ENCODE measurements at regions not wholly inside any gene's neighbourhood (a gene's known extent, or its start where the extent isn't known, plus 50 kb on each side); places are given as distances from the start of the nearest gene placed in this dataset.

- Histone ChIP-seq H3K27me3 (ENCODE audit: insufficient read depth, poor library complexity, severe bottlenecking) (no peaks in the 10 kb centered on the region), H3K4me3 (replicated peaks; ENCODE audit: insufficient read depth, low read length) (no peak overlapping the region), H3K27ac (replicated peaks) (no peak overlapping the region)
- TF ChIP-seq CTCF (IDR thresholded peaks at IDR 0.05; ENCODE audit: insufficient read depth, low read length) (no peak), POLR2AphosphoS5 (IDR thresholded peaks at IDR 0.05; ENCODE audit: low read depth) (no peak), GABPA (IDR thresholded peaks at IDR 0.05; ENCODE audit: low read depth) (no peak), SPI1 (IDR thresholded peaks at IDR 0.05; ENCODE audit: borderline replicate concordance, low read depth) (no peak), REST (IDR thresholded peaks at IDR 0.05; ENCODE audit: insufficient replicate concordance, low read depth) (no peak)
- DNase-seq (ENCODE audit: low read depth in 1 of 2, low spot score in 1 of 2): no peak
Observed at GRCh38 chr22:47623066-47623762, 860.8 kb downstream of the TBC1D22A start.

GRCh38 chr22:47622541-47622940, 860.1 kb downstream of the TBC1D22A start:
- Histone ChIP-seq H3K4me3 (replicated peaks; ENCODE audit: insufficient read depth, low read length) (no peak overlapping the region), H3K27ac (replicated peaks) (no peak overlapping the region), H3K27me3 (ENCODE audit: insufficient read depth, poor library complexity, severe bottlenecking) (no peaks in the 10 kb centered on the region)
- DNase-seq (ENCODE audit: low read depth in 1 of 2, low spot score in 1 of 2): no peak
- no peak for TF ChIP-seq GABPA (IDR thresholded peaks at IDR 0.05; ENCODE audit: low read depth)
- no peak for TF ChIP-seq REST (IDR thresholded peaks at IDR 0.05; ENCODE audit: insufficient replicate concordance, low read depth)
- no peak for TF ChIP-seq SPI1 (IDR thresholded peaks at IDR 0.05; ENCODE audit: borderline replicate concordance, low read depth)
- TF ChIP-seq POLR2AphosphoS5 (IDR thresholded peaks at IDR 0.05; ENCODE audit: low read depth): no peak
- TF ChIP-seq CTCF (IDR thresholded peaks at IDR 0.05; ENCODE audit: insufficient read depth, low read length): no peak

- DNase-seq (ENCODE audit: low read depth in 1 of 2, low spot score in 1 of 2): no peak
- TF ChIP-seq POLR2AphosphoS5 (IDR thresholded peaks at IDR 0.05; ENCODE audit: low read depth): no peak
- no peak for TF ChIP-seq REST (IDR thresholded peaks at IDR 0.05; ENCODE audit: insufficient replicate concordance, low read depth)
- TF ChIP-seq GABPA (IDR thresholded peaks at IDR 0.05; ENCODE audit: low read depth): no peak
- no peak for TF ChIP-seq SPI1 (IDR thresholded peaks at IDR 0.05; ENCODE audit: borderline replicate concordance, low read depth)
- TF ChIP-seq CTCF (IDR thresholded peaks at IDR 0.05; ENCODE audit: insufficient read depth, low read length): no peak
- no peaks in the 10 kb centered on the region for H3K27me3 ChIP-seq (ENCODE audit: insufficient read depth, poor library complexity, severe bottlenecking)
Observed at GRCh38 chr22:47621253-47621652, 858.8 kb downstream of the TBC1D22A start.

More at GRCh38 chr22:47621253-47621652, 858.8 kb downstream of the TBC1D22A start:
- Histone ChIP-seq H3K27ac (replicated peaks) (no peak overlapping the region), H3K4me3 (replicated peaks; ENCODE audit: insufficient read depth, low read length) (no peak overlapping the region)

All from HL-60 (cell line).